ENCODE measurements at regions not wholly inside any gene's neighbourhood (a gene's known extent, or its start where the extent isn't known, plus 50 kb on each side); places are given as distances from the start of the nearest gene placed in this dataset.
"Not testable (repeated sequence)": the region's sequence is repeated elsewhere in the genome, so short reads cannot be mapped to it uniquely, and the experiment has no call there.

DNA sequence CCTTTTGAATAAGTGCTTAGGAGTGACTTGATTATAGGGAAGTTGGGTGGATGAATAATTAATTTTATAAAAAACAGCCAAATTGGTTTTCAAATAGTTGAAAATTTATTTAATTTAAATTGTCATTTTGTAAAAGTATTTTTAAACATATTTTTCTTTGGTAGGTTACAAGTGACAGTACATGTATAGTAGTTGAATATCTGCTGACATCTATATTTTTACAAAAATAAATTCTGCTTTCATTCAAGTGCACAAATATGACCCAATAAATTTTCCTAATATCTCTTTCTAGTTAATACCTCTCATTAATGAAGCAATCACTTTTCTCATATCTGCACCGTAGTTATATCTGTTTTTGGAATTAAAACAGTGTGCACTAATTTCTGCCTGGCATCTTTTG lies 653.6 kb upstream of the TPTE start:
- TF ChIP-seq, protein P1, sequence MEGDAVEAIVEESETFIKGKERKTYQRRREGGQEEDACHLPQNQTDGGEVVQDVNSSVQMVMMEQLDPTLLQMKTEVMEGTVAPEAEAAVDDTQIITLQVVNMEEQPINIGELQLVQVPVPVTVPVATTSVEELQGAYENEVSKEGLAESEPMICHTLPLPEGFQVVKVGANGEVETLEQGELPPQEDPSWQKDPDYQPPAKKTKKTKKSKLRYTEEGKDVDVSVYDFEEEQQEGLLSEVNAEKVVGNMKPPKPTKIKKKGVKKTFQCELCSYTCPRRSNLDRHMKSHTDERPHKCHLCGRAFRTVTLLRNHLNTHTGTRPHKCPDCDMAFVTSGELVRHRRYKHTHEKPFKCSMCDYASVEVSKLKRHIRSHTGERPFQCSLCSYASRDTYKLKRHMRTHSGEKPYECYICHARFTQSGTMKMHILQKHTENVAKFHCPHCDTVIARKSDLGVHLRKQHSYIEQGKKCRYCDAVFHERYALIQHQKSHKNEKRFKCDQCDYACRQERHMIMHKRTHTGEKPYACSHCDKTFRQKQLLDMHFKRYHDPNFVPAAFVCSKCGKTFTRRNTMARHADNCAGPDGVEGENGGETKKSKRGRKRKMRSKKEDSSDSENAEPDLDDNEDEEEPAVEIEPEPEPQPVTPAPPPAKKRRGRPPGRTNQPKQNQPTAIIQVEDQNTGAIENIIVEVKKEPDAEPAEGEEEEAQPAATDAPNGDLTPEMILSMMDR (IDR thresholded peaks at IDR 0.05): not testable (repeated sequence)
- not testable (repeated sequence) for TF ChIP-seq EP300, POLR2AphosphoS5, POLR2A (IDR thresholded peaks at IDR 0.05)

All from stomach (tissue), 4 donors.